Upper lobe of left lung (tissue), 4 donors: ENCODE measurements at regions not wholly inside any gene's neighbourhood (a gene's known extent, or its start where the extent isn't known, plus 50 kb on each side); places are given as distances from the start of the nearest gene placed in this dataset.

Experiments used
- EP300 ChIP-seq, 4 donors: sonication (generic); formaldehyde crosslinking; IDR thresholded peaks; one replicate each; pipeline ENCODE4 v1.5.1; 2017; ENCODE audit warnings: antibody characterized with exemption in 4 of 4, control low read depth in 2 of 4
- POLR2A ChIP-seq, 4 donors: fragments of 450-650 bp; IDR thresholded peaks; one replicate each; pipeline ENCODE4 v1.5.1; 2016 to 2017; ENCODE audit warnings: antibody characterized with exemption in 4 of 4, mild to moderate bottlenecking in 2 of 4
- POLR2AphosphoS5 ChIP-seq, 2 donors: sonication (generic); formaldehyde crosslinking; IDR thresholded peaks; one replicate each; pipeline ENCODE4 v1.5.1; 2017; ENCODE audit warnings: antibody characterized with exemption in 2 of 2
- TF ChIP-seq, protein P1 (sequence below), 6 experiments: fragments of 450-650 bp in 4 of 6; fragments of 200-600 bp in 2 of 6; sonication (generic) in 2 of 6; IDR thresholded peaks; one replicate each; pipeline ENCODE4 v1.5.1; 2016 to 2019; ENCODE audit warnings: antibody characterized with exemption in 6 of 6

DNA sequence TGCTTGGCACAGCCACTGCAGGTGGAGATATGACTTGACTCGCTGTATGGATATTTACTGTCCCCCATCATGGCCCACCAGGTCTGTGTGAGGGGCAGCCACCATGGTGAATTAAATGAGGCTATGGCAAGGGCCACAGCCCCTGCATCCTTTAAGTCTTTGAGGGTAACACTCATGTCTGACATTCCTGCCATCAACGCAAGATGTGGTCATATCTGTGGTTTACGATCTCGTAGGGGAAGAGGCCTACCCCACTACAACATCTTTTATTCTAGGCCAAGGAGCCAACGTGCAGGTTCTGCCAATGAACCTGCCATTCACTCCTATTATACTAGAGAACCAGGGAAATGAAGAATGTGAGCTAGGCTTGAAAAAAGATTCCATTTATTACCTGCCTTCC lies 381.6 kb upstream of the ID2 start:
- TF ChIP-seq, protein P1, sequence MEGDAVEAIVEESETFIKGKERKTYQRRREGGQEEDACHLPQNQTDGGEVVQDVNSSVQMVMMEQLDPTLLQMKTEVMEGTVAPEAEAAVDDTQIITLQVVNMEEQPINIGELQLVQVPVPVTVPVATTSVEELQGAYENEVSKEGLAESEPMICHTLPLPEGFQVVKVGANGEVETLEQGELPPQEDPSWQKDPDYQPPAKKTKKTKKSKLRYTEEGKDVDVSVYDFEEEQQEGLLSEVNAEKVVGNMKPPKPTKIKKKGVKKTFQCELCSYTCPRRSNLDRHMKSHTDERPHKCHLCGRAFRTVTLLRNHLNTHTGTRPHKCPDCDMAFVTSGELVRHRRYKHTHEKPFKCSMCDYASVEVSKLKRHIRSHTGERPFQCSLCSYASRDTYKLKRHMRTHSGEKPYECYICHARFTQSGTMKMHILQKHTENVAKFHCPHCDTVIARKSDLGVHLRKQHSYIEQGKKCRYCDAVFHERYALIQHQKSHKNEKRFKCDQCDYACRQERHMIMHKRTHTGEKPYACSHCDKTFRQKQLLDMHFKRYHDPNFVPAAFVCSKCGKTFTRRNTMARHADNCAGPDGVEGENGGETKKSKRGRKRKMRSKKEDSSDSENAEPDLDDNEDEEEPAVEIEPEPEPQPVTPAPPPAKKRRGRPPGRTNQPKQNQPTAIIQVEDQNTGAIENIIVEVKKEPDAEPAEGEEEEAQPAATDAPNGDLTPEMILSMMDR (IDR thresholded peaks at IDR 0.05) = no peak
- TF ChIP-seq EP300 (IDR thresholded peaks at IDR 0.05) (no peak), POLR2AphosphoS5 (IDR thresholded peaks at IDR 0.05) (no peak), POLR2A (IDR thresholded peaks at IDR 0.05) (no peak)
